BJ (cell line): ENCODE measurements at regions not wholly inside any gene's neighbourhood (a gene's known extent, or its start where the extent isn't known, plus 50 kb on each side); places are given as distances from the start of the nearest gene placed in this dataset.
A peak's percentile ranks its signal among the peaks of the same experiment; 100 is the strongest.

Source experiments
- CTCF ChIA-PET: fragments of 350-600 bp; formaldehyde crosslinking; extraction: SDS; loops from one replicate; lab custom pipeline; 2021; ENCODE audit warnings: antibody characterized with exemption, inconsistent platforms; lab: Yijun Ruan, JAX
- POLR2A ChIA-PET: fragments of 300-600 bp; sonication (Branson Sonifier 250); formaldehyde crosslinking; extraction: SDS; loops from one replicate; lab custom pipeline; 2021; ENCODE audit warnings: antibody characterized with exemption; lab: Charles Lee
- DNase-seq: peaks from one replicate; pipeline ENCODE4 v3.0.0-alpha.2; 2011; ENCODE audit warnings: low read depth
- H3K27me3 ChIP-seq: 2 replicates; pipeline ENCODE4 v1.6.0; 2011; ENCODE audit warnings: low read length; ENCODE audit not compliant: control insufficient read depth, insufficient read depth
- H3K36me3 ChIP-seq: 2 replicates; pipeline ENCODE4 v1.5.1; 2011; ENCODE audit warnings: low read length; ENCODE audit not compliant: control insufficient read depth, insufficient read depth
- H3K4me3 ChIP-seq: 2 replicates; pipeline ENCODE4 v1.5.1; 2011; ENCODE audit warnings: low read depth, mild to moderate bottlenecking, control low read depth, low read length
- CTCF ChIP-seq: IDR thresholded peaks from 2 replicates; pipeline ENCODE4 v1.5.1; 2011; ENCODE audit warnings: low read depth, mild to moderate bottlenecking, control low read depth, inconsistent platforms, low read length, moderate library complexity; ENCODE audit not compliant: insufficient read depth

GRCh38 chr6:144480473-144480872 lies 195.3 kb downstream of the UTRN start:
- POLR2A ChIA-PET: no interaction called here
- Histone ChIP-seq H3K4me3 (no peak overlapping the region), H3K27me3 (no peaks in the 10 kb centered on the region), H3K36me3 (peaks cover 2% of the 10 kb centered on the region)
- no peak for DNase-seq
- CTCF ChIA-PET: interaction anchor here (0.6 to 2.1 kb wide), 4 partner anchors 10 to 201 kb away, joined by 3 to 5 read pairs (median 4); no protein-coding TSS in a partner anchor
- no peak for TF ChIP-seq CTCF

DNA sequence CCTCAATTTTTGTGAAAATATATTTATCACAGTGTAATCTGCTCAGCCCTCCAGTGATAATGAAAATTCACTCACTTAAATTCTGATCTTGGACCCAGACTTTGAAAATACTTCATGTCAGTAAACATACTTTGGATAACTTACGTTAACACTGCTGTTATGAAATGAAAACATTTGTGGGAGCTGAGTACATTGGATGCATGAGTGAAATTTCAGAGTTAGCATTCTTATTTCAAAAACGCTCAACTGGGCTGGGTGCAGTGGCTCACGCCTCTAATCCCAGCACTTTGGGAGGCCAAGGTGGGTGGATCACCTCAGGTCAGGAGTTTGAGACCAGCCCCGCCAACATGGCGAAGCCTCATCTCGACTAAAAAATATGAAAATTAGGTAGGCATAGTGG lies 196.4 kb downstream of the UTRN start:
- TF ChIP-seq CTCF: no peak
- DNase-seq: no peak
- ChIA-PET CTCF (interaction anchor here (0.6 to 2.1 kb wide), 12 partner anchors 9 to 372 kb away, joined by 3 to 10 read pairs (median 4); no protein-coding TSS in a partner anchor), POLR2A (interaction anchor here (0.6 kb wide), 1 partner anchor 366 kb away, joined by 14 read pairs; no protein-coding TSS in a partner anchor)
- no peaks in the 10 kb centered on the region for H3K27me3 ChIP-seq
- peaks cover 6% of the 10 kb centered on the region for H3K36me3 ChIP-seq
- no peak overlapping the region for H3K4me3 ChIP-seq

GRCh38 chr6:144482142-144482541 lies 197.0 kb downstream of the UTRN start:
- peaks cover 6% of the 10 kb centered on the region for H3K36me3 ChIP-seq
- H3K27me3 ChIP-seq: no peaks in the 10 kb centered on the region
- ChIA-PET CTCF (interaction anchor here (0.5 to 2.1 kb wide), 17 partner anchors 9 to 1059 kb away, joined by 3 to 10 read pairs (median 3); no protein-coding TSS in a partner anchor), POLR2A (no interaction called here)
- DNase-seq: peak; percentile 17
- no peak overlapping the region for H3K4me3 ChIP-seq
- peak; percentile 68 for TF ChIP-seq CTCF

DNA sequence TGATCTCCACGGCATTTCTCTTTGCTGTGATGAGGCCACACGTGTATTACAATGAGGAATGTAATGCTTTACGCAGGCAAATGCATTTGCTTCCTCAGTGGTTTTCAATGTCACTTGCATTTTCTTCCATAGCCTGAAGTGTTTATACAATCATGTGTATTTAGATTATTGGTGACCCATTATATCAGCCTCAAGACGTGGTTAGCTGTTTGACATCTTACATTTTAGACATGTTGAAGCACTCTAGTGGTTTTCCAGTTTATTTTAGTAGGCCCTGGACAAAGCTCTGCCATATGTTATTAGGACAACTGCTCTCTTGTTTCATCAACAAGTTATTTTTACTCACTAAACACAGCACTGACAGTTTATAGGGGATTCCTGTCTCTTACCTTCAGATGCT lies 200.4 kb downstream of the UTRN start:
- POLR2A ChIA-PET: no interaction called here

GRCh38 chr6:144488590-144488989 lies 203.5 kb downstream of the UTRN start:
- Histone ChIP-seq H3K36me3 (peaks cover 15% of the 10 kb centered on the region), H3K4me3 (no peak overlapping the region), H3K27me3 (no peaks in the 10 kb centered on the region)
- DNase-seq: no peak
- ChIA-PET POLR2A (no interaction called here), CTCF (interaction anchor here (1.6 to 1.8 kb wide), 2 partner anchors 21 to 1145 kb away, joined by 3 to 4 read pairs; no protein-coding TSS in a partner anchor)
- TF ChIP-seq CTCF: no peak

More for the DNA sequence above, 200.4 kb downstream of the UTRN start:
- CTCF ChIA-PET: interaction anchor here (1.2 kb wide), 1 partner anchor 25 kb away, joined by 4 read pairs; no protein-coding TSS in a partner anchor
- no peaks in the 10 kb centered on the region for H3K27me3 ChIP-seq
- H3K36me3 ChIP-seq: peaks cover 9% of the 10 kb centered on the region
- no peak for TF ChIP-seq CTCF
- no peak overlapping the region for H3K4me3 ChIP-seq
- no peak for DNase-seq
